RWPE2 (cell line): ENCODE measurements at regions not wholly inside any gene's neighbourhood (a gene's known extent, or its start where the extent isn't known, plus 50 kb on each side); places are given as distances from the start of the nearest gene placed in this dataset.

Experiments used
- ATAC-seq: fragments of 200-7000 bp; cut with Tn5 transposase; 3 replicates; pipeline ENCODE4 v1.9.1; 2021; ENCODE audit warnings: low read depth
- DNase-seq: peaks from one replicate; pipeline ENCODE4 v3.0.0-alpha.2; 2020; ENCODE audit warnings: low spot score
- H3K27ac ChIP-seq: fragments of 450-650 bp; 2 replicates; pipeline ENCODE4 v1.5.1; 2017; ENCODE audit warnings: mild to moderate bottlenecking; ENCODE audit not compliant: poor library complexity, severe bottlenecking
- H3K27me3 ChIP-seq: fragments of 250-450 bp; sonication (Bioruptor Pico); 2 replicates; pipeline ENCODE4 v1.5.1; 2021; ENCODE audit warnings: mild to moderate bottlenecking, moderate library complexity; ENCODE audit not compliant: insufficient read depth, poor library complexity, severe bottlenecking
- H3K36me3 ChIP-seq: fragments of 250-450 bp; sonication (Bioruptor Pico); 2 replicates; pipeline ENCODE4 v1.5.1; 2020; ENCODE audit warnings: low read depth, mild to moderate bottlenecking, moderate library complexity
- H3K4me1 ChIP-seq: fragments of 250-450 bp; sonication (Bioruptor Pico); 2 replicates; pipeline ENCODE4 v1.5.1; 2021; ENCODE audit warnings: mild to moderate bottlenecking, moderate library complexity; ENCODE audit not compliant: insufficient read depth, poor library complexity, severe bottlenecking
- H3K4me3 ChIP-seq: fragments of 250-450 bp; sonication (Bioruptor Pico); 2 replicates; pipeline ENCODE4 v1.5.1; 2021; ENCODE audit warnings: mild to moderate bottlenecking, moderate library complexity; ENCODE audit not compliant: severe bottlenecking
- H3K9me3 ChIP-seq: fragments of 250-450 bp; sonication (Bioruptor Pico); 2 replicates; pipeline ENCODE4 v1.5.1; 2021; ENCODE audit warnings: mild to moderate bottlenecking, moderate library complexity; ENCODE audit not compliant: severe bottlenecking
- CTCF ChIP-seq: fragments of 450-650 bp; IDR thresholded peaks from one replicate; pipeline ENCODE4 v1.5.1; 2017; ENCODE audit warnings: mild to moderate bottlenecking, moderate library complexity; ENCODE audit not compliant: poor library complexity, severe bottlenecking

GRCh38 chr11:95717314-95717713 lies 72.3 kb downstream of the FAM76B start:
- no peak overlapping the region for H3K4me3 ChIP-seq
- no peaks in the 10 kb centered on the region for H3K27me3 ChIP-seq
- no peaks in the 10 kb centered on the region for H3K4me1 ChIP-seq
- no peak overlapping the region for H3K27ac ChIP-seq
- no peaks in the 10 kb centered on the region for H3K9me3 ChIP-seq
- H3K36me3 ChIP-seq: no peaks in the 10 kb centered on the region
- DNase-seq (no peak), ATAC-seq (no peak)
- TF ChIP-seq CTCF: no peak

GRCh38 chr11:95716266-95716665 lies 73.3 kb downstream of the FAM76B start:
- Histone ChIP-seq H3K4me3 (no peak overlapping the region), H3K9me3 (no peaks in the 10 kb centered on the region), H3K27ac (no peak overlapping the region), H3K4me1 (no peaks in the 10 kb centered on the region), H3K36me3 (no peaks in the 10 kb centered on the region), H3K27me3 (no peaks in the 10 kb centered on the region)
- DNase-seq (no peak), ATAC-seq (no peak)
- TF ChIP-seq CTCF: no peak

- no peaks in the 10 kb centered on the region for H3K4me1 ChIP-seq
- no peaks in the 10 kb centered on the region for H3K27me3 ChIP-seq
- no peak overlapping the region for H3K27ac ChIP-seq
- H3K9me3 ChIP-seq: no peaks in the 10 kb centered on the region
- ATAC-seq (peak; percentile 58; the same call in 2 of the 3 replicates), DNase-seq (no peak)
- TF ChIP-seq CTCF: no peak
- no peaks in the 10 kb centered on the region for H3K36me3 ChIP-seq
- H3K4me3 ChIP-seq: no peak overlapping the region
Observed at GRCh38 chr11:95715777-95716241, 73.8 kb downstream of the FAM76B start.

GRCh38 chr11:95714843-95715776 lies 74.5 kb downstream of the FAM76B start:
- Histone ChIP-seq H3K27ac (no peak overlapping the region), H3K36me3 (no peaks in the 10 kb centered on the region), H3K9me3 (no peaks in the 10 kb centered on the region), H3K27me3 (no peaks in the 10 kb centered on the region), H3K4me3 (no peak overlapping the region), H3K4me1 (no peaks in the 10 kb centered on the region)
- no peak for DNase-seq
- no peak for TF ChIP-seq CTCF
- no peak for ATAC-seq

- no peaks in the 10 kb centered on the region for H3K27me3 ChIP-seq
- no peaks in the 10 kb centered on the region for H3K4me1 ChIP-seq
- no peak for TF ChIP-seq CTCF
- H3K36me3 ChIP-seq: no peaks in the 10 kb centered on the region
- no peak for ATAC-seq
- H3K27ac ChIP-seq: no peak overlapping the region
- H3K9me3 ChIP-seq: no peaks in the 10 kb centered on the region
- DNase-seq: no peak
- no peak overlapping the region for H3K4me3 ChIP-seq
Observed at GRCh38 chr11:95713428-95713827, 76.2 kb downstream of the FAM76B start.
